K562 (cell line): ENCODE measurements at regions not wholly inside any gene's neighbourhood (a gene's known extent, or its start where the extent isn't known, plus 50 kb on each side); places are given as distances from the start of the nearest gene placed in this dataset.

Source experiments
- ATAC-seq: fragments of 200-7000 bp; cut with Tn5 transposase; 3 replicates; pipeline ENCODE4 v1.9.1; 2020; ENCODE audit warnings: moderate library complexity
- BruUV-seq: library from RNA; stranded (reverse); fragments of 400-500 nt; replicated peaks from 2 replicates; lab custom pipeline; 2021; lab: Mats Ljungman, UMichigan
- CTCF ChIA-PET: fragments of 300-600 bp; formaldehyde crosslinking; extraction: SDS; loops from one replicate; lab custom pipeline; 2021; ENCODE audit warnings: low intra/inter-chr PET ratio; lab: Yijun Ruan, JAX
- POLR2A ChIA-PET: fragments of 300-600, 350-650 bp; sonication (Branson Sonifier 250); formaldehyde crosslinking; extraction: SDS; loops from one replicate; lab custom pipeline; 2021; ENCODE audit warnings: antibody characterized with exemption, inconsistent platforms; lab: Yijun Ruan, JAX
- DNase-seq, 4 experiments: peaks; one replicate each; pipeline versions ENCODE4 v3.0.0 to v3.0.0-alpha.2; 2011 to 2018; ENCODE audit warnings: low spot score in 3 of 4, mixed read lengths in 3 of 4; ENCODE audit errors: extremely low read depth in 1 of 4
- FAIRE-seq: peaks from 2 replicates; lab custom pipeline; 2011; peaks lifted over from hg19 to GRCh38; lab: Jason Lieb, UNC
- H2AFZ ChIP-seq: 2 replicates; pipeline ENCODE4 v1.6.0; 2011; ENCODE audit warnings: low read depth, low read length, control low read depth, inconsistent platforms
- H3K27ac ChIP-seq: fragments of 200-600 bp; 3 replicates; pipeline ENCODE4 v1.8.0; 2011; ENCODE audit warnings: low read depth, mild to moderate bottlenecking, control low read depth, inconsistent platforms, low read length, moderate library complexity, mixed read lengths; ENCODE audit errors: extremely low read depth
- H3K27me3 ChIP-seq, 2 experiments: fragments of 300-600 bp in 1 of 2; 2 replicates in 1 of 2; 3 replicates in 1 of 2; pipeline versions ENCODE4 v1.6.0 to v1.8.0; 2011; ENCODE audit warnings: inconsistent platforms in 2 of 2, low read length in 2 of 2, mild to moderate bottlenecking in 1 of 2, mixed read lengths in 1 of 2, moderate library complexity in 1 of 2; ENCODE audit not compliant: control insufficient read depth in 2 of 2, insufficient read depth in 2 of 2
- H3K36me3 ChIP-seq: fragments of 300-600 bp; 3 replicates; pipeline ENCODE4 v1.8.0; 2011; ENCODE audit warnings: mild to moderate bottlenecking, low read length, inconsistent platforms; ENCODE audit not compliant: control insufficient read depth, insufficient read depth
- H3K4me1 ChIP-seq, 2 experiments: fragments of 200-600 bp in 1 of 2; replicated peaks in 1 of 2; 2 replicates in 1 of 2; 3 replicates in 1 of 2; pipeline versions ENCODE4 v1.5.1 to v1.8.0; 2011; ENCODE audit warnings: inconsistent platforms in 2 of 2, low read length in 2 of 2, mild to moderate bottlenecking in 1 of 2, mixed read lengths in 1 of 2, moderate library complexity in 1 of 2; ENCODE audit not compliant: control insufficient read depth in 2 of 2, insufficient read depth in 2 of 2
- H3K4me2 ChIP-seq: 2 replicates; pipeline ENCODE4 v1.6.1; 2011; ENCODE audit warnings: low read length, control low read depth, inconsistent platforms, mixed read lengths; ENCODE audit not compliant: insufficient read depth
- H3K4me3 ChIP-seq: fragments of 200-600 bp; sonication (generic), shearing (Covaris generic); 2 replicates; pipeline ENCODE4 v1.5.1; 2016; ENCODE audit warnings: control low read depth, inconsistent platforms
- H3K79me2 ChIP-seq: fragments of 200-600 bp; 3 replicates; pipeline ENCODE4 v1.8.0; 2011; ENCODE audit warnings: low read length, inconsistent platforms; ENCODE audit not compliant: control insufficient read depth, insufficient read depth
- H3K9ac ChIP-seq, 2 experiments: 2 replicates each; pipeline versions ENCODE4 v1.6.0 to v1.6.1; 2011; ENCODE audit warnings: low read depth in 2 of 2, low read length in 2 of 2, control low read depth in 1 of 2, inconsistent platforms in 1 of 2, mild to moderate bottlenecking in 1 of 2, mixed read lengths in 1 of 2; ENCODE audit not compliant: insufficient read depth in 1 of 2
- H3K9me1 ChIP-seq: one replicate; pipeline ENCODE4 v1.6.0; 2011; ENCODE audit warnings: inconsistent platforms, mild to moderate bottlenecking, low read length, moderate library complexity; ENCODE audit not compliant: control insufficient read depth, insufficient read depth
- H3K9me3 ChIP-seq: replicated peaks from 2 replicates; pipeline ENCODE4 v1.5.1; 2011; ENCODE audit warnings: low read depth, low read length, inconsistent platforms; ENCODE audit not compliant: control insufficient read depth, insufficient read depth
- H4K20me1 ChIP-seq: replicated peaks from 2 replicates; pipeline ENCODE4 v1.6.1; 2011; ENCODE audit warnings: low read length, inconsistent platforms, mixed read lengths; ENCODE audit not compliant: control insufficient read depth, insufficient read depth
- BCL6 ChIP-seq: fragments of 250-450 bp; sonication (Bioruptor Pico); IDR thresholded peaks from 2 replicates; pipeline ENCODE4 v1.4.0; 2020
- BHLHE40 ChIP-seq: IDR thresholded peaks from 2 replicates; pipeline ENCODE4 v1.6.1; 2011; ENCODE audit warnings: low read length, improper control_type of control experiment
- FOXJ3 ChIP-seq: sonication (generic); formaldehyde crosslinking; IDR thresholded peaks from 2 replicates; pipeline ENCODE4 v1.4.0; 2020; ENCODE audit warnings: mild to moderate bottlenecking, missing genetic modification reagents
- RFX7 ChIP-seq: fragments of 250-450 bp; sonication (Bioruptor Pico); IDR thresholded peaks from 2 replicates; pipeline ENCODE4 v1.5.1; 2021; ENCODE audit warnings: mild to moderate bottlenecking
- ZNF445 ChIP-seq: fragments of 250-450 bp; sonication (Bioruptor Pico); IDR thresholded peaks from 2 replicates; pipeline ENCODE4 v1.4.0; 2020; ENCODE audit warnings: low read depth, mild to moderate bottlenecking, moderate library complexity
- ZNF561 ChIP-seq: fragments of 450-650 bp; formaldehyde crosslinking; conservative IDR thresholded peaks from 2 replicates; pipeline ENCODE4 v1.4.0; 2020; ENCODE audit warnings: mild to moderate bottlenecking, moderate library complexity
- ZNF830 ChIP-seq: fragments of 250-450 bp; sonication (Bioruptor Pico); IDR thresholded peaks from 2 replicates; pipeline ENCODE4 v1.5.0; 2021; ENCODE audit warnings: mild to moderate bottlenecking
- WGBS: fragments of 100-300 bp; shearing (Covaris generic); methylation state at CpG from one replicate; pipeline ENCODE4 v1.1.6; 2016; ENCODE audit warnings: low coverage, mixed read lengths; ENCODE audit not compliant: insufficient coverage; ENCODE audit errors: missing lambda C conversion rate; 5-methylcytosine and 5-hydroxymethylcytosine counted together
- in situ Hi-C: fragments of 300-500 bp; cut with MboI; formaldehyde crosslinking; loops from 4 replicates; pipeline ENCODE4 v1.15.0; 2018; ENCODE audit warnings: inconsistent platforms, mixed read lengths
- intact Hi-C: fragments of 100-400 bp; cut with micrococcal nuclease; formaldehyde crosslinking; loops from 2 replicates; pipeline ENCODE4 v1.14.2; 2022
- TF ChIP-seq, protein P1 (sequence below): sonication (generic); formaldehyde crosslinking; IDR thresholded peaks from 2 replicates; pipeline ENCODE4 v1.9.0; 2022; ENCODE audit warnings: mild to moderate bottlenecking, missing genetic modification reagents
- TF ChIP-seq, protein P2 (sequence below): conservative IDR thresholded peaks from 2 replicates; pipeline ENCODE4 v1.6.1; 2011; ENCODE audit warnings: low read depth, mild to moderate bottlenecking, low read length; ENCODE audit not compliant: control insufficient read depth
- TF ChIP-seq, protein P3 (sequence below): fragments of 450-650 bp; formaldehyde crosslinking; conservative IDR thresholded peaks from 2 replicates; pipeline ENCODE4 v1.4.0; 2022; ENCODE audit warnings: mild to moderate bottlenecking, missing genetic modification characterization

DNA sequence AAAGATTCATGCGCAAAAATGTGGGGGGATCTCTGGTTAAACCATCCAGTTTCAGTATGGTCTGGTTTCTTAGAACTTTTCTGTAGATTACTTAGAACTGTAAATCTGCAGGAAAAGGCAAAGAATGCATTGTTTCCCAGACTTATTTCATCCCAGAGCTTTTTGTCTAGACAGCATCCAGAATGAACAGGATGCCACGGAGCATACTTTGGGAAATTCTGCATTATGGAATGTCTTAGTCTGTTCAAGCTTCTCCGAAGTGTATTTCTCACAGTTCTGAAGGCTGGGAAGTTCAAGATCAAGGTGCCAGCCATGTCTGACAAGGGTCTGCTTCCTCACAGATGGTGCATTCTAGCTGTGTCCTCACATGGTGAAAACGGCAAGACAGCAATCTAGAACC, 136.3 kb downstream of the INHBA start (continued):
- TF ChIP-seq, protein P1, sequence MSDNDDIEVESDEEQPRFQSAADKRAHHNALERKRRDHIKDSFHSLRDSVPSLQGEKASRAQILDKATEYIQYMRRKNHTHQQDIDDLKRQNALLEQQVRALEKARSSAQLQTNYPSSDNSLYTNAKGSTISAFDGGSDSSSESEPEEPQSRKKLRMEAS (CRISPR knock-in tag), result no peak
- TF ChIP-seq BCL6 (CRISPR knock-in tag) (no peak), FOXJ3 (CRISPR knock-in tag) (no peak), ZNF445 (no peak), ZNF830 (no peak)
- TF ChIP-seq, protein P2, sequence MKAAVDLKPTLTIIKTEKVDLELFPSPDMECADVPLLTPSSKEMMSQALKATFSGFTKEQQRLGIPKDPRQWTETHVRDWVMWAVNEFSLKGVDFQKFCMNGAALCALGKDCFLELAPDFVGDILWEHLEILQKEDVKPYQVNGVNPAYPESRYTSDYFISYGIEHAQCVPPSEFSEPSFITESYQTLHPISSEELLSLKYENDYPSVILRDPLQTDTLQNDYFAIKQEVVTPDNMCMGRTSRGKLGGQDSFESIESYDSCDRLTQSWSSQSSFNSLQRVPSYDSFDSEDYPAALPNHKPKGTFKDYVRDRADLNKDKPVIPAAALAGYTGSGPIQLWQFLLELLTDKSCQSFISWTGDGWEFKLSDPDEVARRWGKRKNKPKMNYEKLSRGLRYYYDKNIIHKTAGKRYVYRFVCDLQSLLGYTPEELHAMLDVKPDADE, result no peak

DNA sequence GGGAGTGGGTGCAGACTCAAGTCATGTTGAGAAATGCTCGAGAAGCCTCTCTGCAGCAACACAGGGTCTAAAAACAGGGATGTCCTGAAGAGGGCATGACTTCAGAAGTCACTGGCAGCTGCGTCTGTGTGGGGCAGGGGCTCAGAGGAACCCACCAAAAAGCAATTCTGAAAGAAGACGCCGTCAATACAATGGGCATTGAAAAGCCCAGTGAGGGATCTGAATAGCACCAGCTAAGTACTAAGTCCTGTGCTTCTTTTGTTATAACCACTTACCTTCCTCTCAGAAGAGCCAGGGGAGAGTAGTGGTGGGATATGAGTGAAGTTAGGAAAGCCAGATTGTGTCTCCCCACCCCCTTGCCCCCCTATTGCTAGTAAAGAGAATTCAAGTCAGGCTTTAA, 137.2 kb downstream of the INHBA start:
- TF ChIP-seq, protein P3, sequence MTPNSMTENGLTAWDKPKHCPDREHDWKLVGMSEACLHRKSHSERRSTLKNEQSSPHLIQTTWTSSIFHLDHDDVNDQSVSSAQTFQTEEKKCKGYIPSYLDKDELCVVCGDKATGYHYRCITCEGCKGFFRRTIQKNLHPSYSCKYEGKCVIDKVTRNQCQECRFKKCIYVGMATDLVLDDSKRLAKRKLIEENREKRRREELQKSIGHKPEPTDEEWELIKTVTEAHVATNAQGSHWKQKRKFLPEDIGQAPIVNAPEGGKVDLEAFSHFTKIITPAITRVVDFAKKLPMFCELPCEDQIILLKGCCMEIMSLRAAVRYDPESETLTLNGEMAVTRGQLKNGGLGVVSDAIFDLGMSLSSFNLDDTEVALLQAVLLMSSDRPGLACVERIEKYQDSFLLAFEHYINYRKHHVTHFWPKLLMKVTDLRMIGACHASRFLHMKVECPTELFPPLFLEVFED (CRISPR knock-in tag), result no peak
- TF ChIP-seq ZNF561 (CRISPR knock-in tag) (no peak), RFX7 (CRISPR knock-in tag) (no peak), BHLHE40 (no peak)
- Histone ChIP-seq H3K9ac (no peak overlapping the region), H3K4me1 (no peaks in the 10 kb centered on the region), H2AFZ (no peak overlapping the region), H3K9me1 (no peaks in the 10 kb centered on the region), H3K4me3 (no peak overlapping the region), H3K27me3 (no peaks in the 10 kb centered on the region), H3K36me3 (no peaks in the 10 kb centered on the region), H3K9me3 (no peaks in the 10 kb centered on the region; the same call in 1 of the 2 replicates), H3K79me2 (no peaks in the 10 kb centered on the region), H4K20me1 (no peaks in the 10 kb centered on the region), H3K4me2 (no peak overlapping the region), H3K27ac (no peak overlapping the region)
- FAIRE-seq (no peak), ATAC-seq (no peak), DNase-seq (no peak)
- BruUV-seq, result no TSS peak
- in situ Hi-C loops (no loop called here), intact Hi-C loops (no loop called here)
- 0% methylated on average over 4 of the region's 4 CpGs for WGBS
- POLR2A ChIA-PET, result no interaction called here
- CTCF ChIA-PET, result no interaction called here
